Psoas muscle (tissue), 7 donors: ENCODE measurements at regions not wholly inside any gene's neighbourhood (a gene's known extent, or its start where the extent isn't known, plus 50 kb on each side); places are given as distances from the start of the nearest gene placed in this dataset.

Source experiments
- ATAC-seq, 4 donors: fragments of 200-7000 bp; cut with Tn5 transposase; one replicate each; pipeline ENCODE4 v1.9.1; 2020; ENCODE audit warnings: moderate library complexity in 3 of 4, mild to moderate bottlenecking in 2 of 4
- DNase-seq, 2 donors: peaks; one replicate each; pipeline ENCODE4 v3.0.0-alpha.2; 2020
- H3K27ac ChIP-seq: fragments of 200-600 bp; one replicate; pipeline ENCODE4 v1.8.0; 2022
- H3K27me3 ChIP-seq, 3 donors: fragments of 200-600 bp in 1 of 3; one replicate each; pipeline versions ENCODE4 v1.6.1 to v1.8.0; 2013 to 2022; ENCODE audit warnings: low read length in 2 of 3, mild to moderate bottlenecking in 2 of 3, moderate library complexity in 1 of 3; ENCODE audit not compliant: insufficient read depth in 3 of 3
- H3K36me3 ChIP-seq, 2 donors: fragments of 200-600 bp in 1 of 2; one replicate each; pipeline versions ENCODE4 v1.6.1 to v1.8.0; 2013 to 2022; ENCODE audit warnings: low read depth in 1 of 2, mild to moderate bottlenecking in 1 of 2, moderate library complexity in 1 of 2; ENCODE audit not compliant: insufficient read depth in 1 of 2
- H3K4me1 ChIP-seq: fragments of 200-600 bp; one replicate; pipeline ENCODE4 v1.8.0; 2022
- H3K4me3 ChIP-seq: fragments of 200-600 bp; one replicate; pipeline ENCODE4 v1.8.0; 2022; ENCODE audit warnings: mild to moderate bottlenecking
- H3K9me3 ChIP-seq: fragments of 200-600 bp; one replicate; pipeline ENCODE4 v1.8.0; 2022
- CTCF ChIP-seq: fragments of 200-600 bp; IDR thresholded peaks from one replicate; pipeline ENCODE4 v1.8.0; 2022; ENCODE audit warnings: antibody characterized with exemption
- WGBS, 3 donors: extraction: QIAGEN DNeasy Blood & Tissue Kit; methylation state at CpG; one replicate each; pipeline versions ENCODE4 v1.1.6 to v1.1.7; 2013; 5-methylcytosine and 5-hydroxymethylcytosine counted together
- intact Hi-C, 2 donors: fragments of 100-400 bp; cut with DNase I; formaldehyde crosslinking; loops; one replicate each; pipeline versions ENCODE4 v1.11.0 to v1.14.2; 2022
- donor health status: healthy with polysubstance abuse.
- donor health status: DM: no; HTN: no; CAD: no; lungs with moderate emphysema.
- donor health status: Bipolar disorder and iron deficiency.
- donor health status: healthy.
- donor health status: DM: yes; HTN: yes; CAD: no.
- donor health status: DM: no; HTN: no; CAD: no.
- donor health status: DM: yes; HTN: yes; CAD: no.

GRCh38 chr9:79120533-79120932 is 451.2 kb upstream of the TLE4 start:
- Histone ChIP-seq H3K27ac (no peak overlapping the region), H3K36me3 (no peaks in the 10 kb centered on the region), H3K4me1 (no peaks in the 10 kb centered on the region), H3K27me3 (no peaks in the 10 kb centered on the region), H3K9me3 (no peaks in the 10 kb centered on the region), H3K4me3 (no peak overlapping the region)
- ATAC-seq, result no peak
- intact Hi-C loops, result no loop called here
- no peak for DNase-seq
- 43 to 59% (median 45%) methylated on average over 2 of the region's 2 CpGs for WGBS, 3 donors
- no peak for TF ChIP-seq CTCF

- ATAC-seq (no peak), DNase-seq (no peak)
- Histone ChIP-seq H3K4me3 (no peak overlapping the region), H3K27me3 (no peaks in the 10 kb centered on the region), H3K9me3 (no peaks in the 10 kb centered on the region), H3K36me3 (no peaks in the 10 kb centered on the region), H3K27ac (no peak overlapping the region), H3K4me1 (no peaks in the 10 kb centered on the region)
- TF ChIP-seq CTCF, result no peak
- intact Hi-C loops, result no loop called here
- 39 to 60% (median 46%) methylated on average over 2 of the region's 2 CpGs for WGBS, 3 donors
Measured at GRCh38 chr9:79120941-79121340, 450.8 kb upstream of the TLE4 start.

- no peak for ATAC-seq
- no peak for TF ChIP-seq CTCF
- no peak overlapping the region for H3K27ac ChIP-seq
- no peaks in the 10 kb centered on the region for H3K36me3 ChIP-seq
- H3K27me3 ChIP-seq, result no peaks in the 10 kb centered on the region
- DNase-seq, result no peak
- no peak overlapping the region for H3K4me3 ChIP-seq
- no peaks in the 10 kb centered on the region for H3K4me1 ChIP-seq
- intact Hi-C loops, result no loop called here
- WGBS, 3 donors, result 82 to 98% (median 89%) methylated on average over 4 of the region's 4 CpGs
- H3K9me3 ChIP-seq, result no peaks in the 10 kb centered on the region
Measured at GRCh38 chr9:79123415-79123814, 448.4 kb upstream of the TLE4 start.

- no peak for TF ChIP-seq CTCF
- intact Hi-C loops, result no loop called here
- Histone ChIP-seq H3K27me3 (no peaks in the 10 kb centered on the region), H3K27ac (no peak overlapping the region), H3K36me3 (no peaks in the 10 kb centered on the region), H3K4me1 (no peaks in the 10 kb centered on the region), H3K4me3 (no peak overlapping the region), H3K9me3 (no peaks in the 10 kb centered on the region)
- WGBS, 3 donors, result 23 to 34% (median 29%) methylated on average over 4 of the region's 4 CpGs
- no peak for ATAC-seq
- no peak for DNase-seq
Measured at GRCh38 chr9:79127661-79128060, 444.1 kb upstream of the TLE4 start.

GRCh38 chr9:79129865-79130480 is 441.8 kb upstream of the TLE4 start:
- ATAC-seq, result peak in 2 of 4 donors; percentile 48 to 76

More at GRCh38 chr9:79129865-79130480, 441.8 kb upstream of the TLE4 start:
- H3K4me1 ChIP-seq, result no peaks in the 10 kb centered on the region
- no peak overlapping the region for H3K27ac ChIP-seq
- 46 to 59% (median 46%) methylated on average over 8 of the region's 8 CpGs for WGBS, 3 donors
- no peaks in the 10 kb centered on the region for H3K36me3 ChIP-seq
- H3K27me3 ChIP-seq, result no peaks in the 10 kb centered on the region
- DNase-seq, result peak; percentile 43 to 57
- peak; percentile 82 for TF ChIP-seq CTCF
- H3K9me3 ChIP-seq, result no peaks in the 10 kb centered on the region
- intact Hi-C loops, result loop anchor here (5.0 to 10.0 kb wide), 2 partner anchors 102 to 105 kb away; no protein-coding TSS in a partner anchor
- no peak overlapping the region for H3K4me3 ChIP-seq
